ENCODE measurements at regions not wholly inside any gene's neighbourhood (a gene's known extent, or its start where the extent isn't known, plus 50 kb on each side); places are given as distances from the start of the nearest gene placed in this dataset.

- no peaks in the 10 kb centered on the region for H3K36me3 Mint-ChIP-seq (ENCODE audit: insufficient read depth, unreplicated experiment)
- intact Hi-C loops (cut with micrococcal nuclease; ENCODE audit: unreplicated experiment): no loop called here
- no TSS peak for BruUV-seq (replicated peaks)
- H3K27ac Mint-ChIP-seq (ENCODE audit: unreplicated experiment): no peak overlapping the region
- peaks cover 6% of the 10 kb centered on the region for H3K9me3 Mint-ChIP-seq (ENCODE audit: low read depth, unreplicated experiment)
- H3K27me3 Mint-ChIP-seq (ENCODE audit: unreplicated experiment): no peaks in the 10 kb centered on the region
- no peak overlapping the region for H3K4me3 Mint-ChIP-seq (ENCODE audit: low read depth, unreplicated experiment)
- no peak for TF ChIP-seq CTCF (IDR thresholded peaks at IDR 0.05; ENCODE audit: unreplicated experiment)
- CTCF ChIA-PET: interaction anchor here (0.6 kb wide), 1 partner anchor 18 kb away, joined by 3 read pairs; no protein-coding TSS in a partner anchor
- DNase-seq: no peak
- H3K4me1 Mint-ChIP-seq (ENCODE audit: low read depth, unreplicated experiment): peaks cover 34% of the 10 kb centered on the region
Observed at GRCh38 chr2:120403676-120404075, 57.7 kb downstream of the INHBB start.

GRCh38 chr2:120404274-120404673 is 58.3 kb downstream of the INHBB start:
- no peaks in the 10 kb centered on the region for H3K36me3 Mint-ChIP-seq (ENCODE audit: insufficient read depth, unreplicated experiment)
- CTCF ChIA-PET: no interaction called here
- DNase-seq: no peak
- H3K4me1 Mint-ChIP-seq (ENCODE audit: low read depth, unreplicated experiment): peaks cover 28% of the 10 kb centered on the region
- TF ChIP-seq CTCF (IDR thresholded peaks at IDR 0.05; ENCODE audit: unreplicated experiment): no peak
- intact Hi-C loops (cut with micrococcal nuclease; ENCODE audit: unreplicated experiment): no loop called here
- H3K9me3 Mint-ChIP-seq (ENCODE audit: low read depth, unreplicated experiment): peaks cover 8% of the 10 kb centered on the region
- no peaks in the 10 kb centered on the region for H3K27me3 Mint-ChIP-seq (ENCODE audit: unreplicated experiment)
- H3K27ac Mint-ChIP-seq (ENCODE audit: unreplicated experiment): no peak overlapping the region
- BruUV-seq (replicated peaks): no TSS peak
- H3K4me3 Mint-ChIP-seq (ENCODE audit: low read depth, unreplicated experiment): no peak overlapping the region

GRCh38 chr2:120404941-120405758 is 59.2 kb downstream of the INHBB start:
- Mint-ChIP-seq H3K27ac (ENCODE audit: unreplicated experiment) (no peak overlapping the region), H3K9me3 (ENCODE audit: low read depth, unreplicated experiment) (peaks cover 8% of the 10 kb centered on the region), H3K4me1 (ENCODE audit: low read depth, unreplicated experiment) (peaks cover 20% of the 10 kb centered on the region), H3K4me3 (ENCODE audit: low read depth, unreplicated experiment) (no peak overlapping the region), H3K36me3 (ENCODE audit: insufficient read depth, unreplicated experiment) (no peaks in the 10 kb centered on the region), H3K27me3 (ENCODE audit: unreplicated experiment) (no peaks in the 10 kb centered on the region)
- CTCF ChIA-PET: interaction anchor here (0.5 kb wide), 1 partner anchor 951 kb away, joined by 4 read pairs; no protein-coding TSS in a partner anchor
- intact Hi-C loops (cut with micrococcal nuclease; ENCODE audit: unreplicated experiment): no loop called here
- DNase-seq: no peak
- TF ChIP-seq CTCF (IDR thresholded peaks at IDR 0.05; ENCODE audit: unreplicated experiment): no peak
- no TSS peak for BruUV-seq (replicated peaks)

GRCh38 chr2:120405759-120406099 is 59.8 kb downstream of the INHBB start:
- DNase-seq: no peak
- TF ChIP-seq CTCF (IDR thresholded peaks at IDR 0.05; ENCODE audit: unreplicated experiment): no peak
- Mint-ChIP-seq H3K36me3 (ENCODE audit: insufficient read depth, unreplicated experiment) (no peaks in the 10 kb centered on the region), H3K27ac (ENCODE audit: unreplicated experiment) (no peak overlapping the region), H3K4me3 (ENCODE audit: low read depth, unreplicated experiment) (no peak overlapping the region), H3K27me3 (ENCODE audit: unreplicated experiment) (no peaks in the 10 kb centered on the region), H3K4me1 (ENCODE audit: low read depth, unreplicated experiment) (peaks cover 20% of the 10 kb centered on the region), H3K9me3 (ENCODE audit: low read depth, unreplicated experiment) (peaks cover 8% of the 10 kb centered on the region)
- CTCF ChIA-PET: no interaction called here
- intact Hi-C loops (cut with micrococcal nuclease; ENCODE audit: unreplicated experiment): no loop called here
- BruUV-seq (replicated peaks): no TSS peak

Measured in Calu3 (cell line).